LNCaP clone FGC (cell line): ENCODE measurements at regions not wholly inside any gene's neighbourhood (a gene's known extent, or its start where the extent isn't known, plus 50 kb on each side); places are given as distances from the start of the nearest gene placed in this dataset.

Source experiments
- DNase-seq: peaks from one replicate; pipeline ENCODE4 v3.0.0-alpha.2; 2011; ENCODE audit warnings: low read depth
- H3K4me3 ChIP-seq: 2 replicates; pipeline ENCODE4 v1.5.1; 2011; ENCODE audit warnings: mild to moderate bottlenecking, low read depth, low read length, control low read depth
- CTCF ChIP-seq: IDR thresholded peaks from 2 replicates; pipeline ENCODE4 v1.5.1; 2012; ENCODE audit warnings: mild to moderate bottlenecking; ENCODE audit not compliant: control insufficient read depth, insufficient read depth; ENCODE audit errors: extremely low read depth

- DNase-seq: no peak
- no peak for TF ChIP-seq CTCF
- H3K4me3 ChIP-seq: no peak overlapping the region
These were observed 62.5 kb downstream of the RHOB start for GRCh38 chr2:20509301-20509769.

GRCh38 chr2:20509770-20510490, 63.1 kb downstream of the RHOB start:
- DNase-seq: no peak
- no peak overlapping the region for H3K4me3 ChIP-seq
- no peak for TF ChIP-seq CTCF

- no peak for DNase-seq
- H3K4me3 ChIP-seq: no peak overlapping the region
- TF ChIP-seq CTCF: no peak
These were observed 64.3 kb downstream of the RHOB start for GRCh38 chr2:20511130-20511529.

GRCh38 chr2:20512061-20512605, 65.3 kb downstream of the RHOB start:
- DNase-seq: no peak
- H3K4me3 ChIP-seq: no peak overlapping the region
- no peak for TF ChIP-seq CTCF

GRCh38 chr2:20513946-20514345, 67.1 kb downstream of the RHOB start:
- TF ChIP-seq CTCF: no peak
- no peak for DNase-seq
- H3K4me3 ChIP-seq: no peak overlapping the region

- H3K4me3 ChIP-seq: no peak overlapping the region
- no peak for DNase-seq
- no peak for TF ChIP-seq CTCF
These were observed 67.9 kb downstream of the RHOB start for GRCh38 chr2:20514596-20515269.
